Activated T-cell treated with anti-CD3 and anti-CD28 coated beads, Interleukin-2, amount 50 U/mL, for 24 hours (primary cell): ENCODE measurements at regions not wholly inside any gene's neighbourhood (a gene's known extent, or its start where the extent isn't known, plus 50 kb on each side); places are given as distances from the start of the nearest gene placed in this dataset.

Experiments used
- DNase-seq: peaks from one replicate; pipeline ENCODE4 v3.0.0-alpha.2; 2020
- H3K27ac Mint-ChIP-seq: 2 replicates; pipeline ENCODE4 v1.8.0; 2020; ENCODE audit warnings: mild to moderate bottlenecking, mixed read lengths
- H3K27me3 Mint-ChIP-seq: 2 replicates; pipeline ENCODE4 v1.8.0; 2020; ENCODE audit warnings: mixed read lengths
- H3K36me3 Mint-ChIP-seq: 2 replicates; pipeline ENCODE4 v1.8.0; 2020; ENCODE audit warnings: low read depth, mixed read lengths
- H3K4me1 Mint-ChIP-seq: 2 replicates; pipeline ENCODE4 v1.8.0; 2020; ENCODE audit warnings: low read depth, mixed read lengths
- H3K4me3 Mint-ChIP-seq: 2 replicates; pipeline ENCODE4 v1.8.0; 2020; ENCODE audit warnings: mild to moderate bottlenecking, moderate library complexity, mixed read lengths
- H3K9me3 Mint-ChIP-seq: 2 replicates; pipeline ENCODE4 v1.8.0; 2020; ENCODE audit warnings: mixed read lengths

DNA sequence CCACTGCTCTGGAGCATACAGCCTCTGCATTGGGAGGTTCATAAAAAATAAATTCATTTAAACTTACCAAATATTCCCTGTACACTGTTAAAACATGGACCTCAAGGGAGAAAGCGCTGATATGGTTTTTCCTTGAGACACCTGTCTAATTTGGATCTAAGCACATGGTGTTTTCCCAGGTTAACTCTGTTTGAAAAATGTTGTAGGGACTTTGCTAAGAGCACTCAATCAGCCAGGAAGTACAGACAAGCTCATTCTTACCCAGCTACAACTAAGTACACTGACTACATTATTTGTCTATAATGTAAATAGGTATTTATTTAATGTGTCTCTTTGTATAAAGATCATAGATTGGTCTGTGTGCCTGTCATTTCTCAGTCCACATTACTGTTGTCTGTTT lies 61.8 kb upstream of the BCAR3 start:
- Mint-ChIP-seq H3K4me1 (peaks cover 12% of the 10 kb centered on the region), H3K27ac (no peak overlapping the region), H3K4me3 (no peak overlapping the region), H3K27me3 (peaks cover 14% of the 10 kb centered on the region), H3K36me3 (no peaks in the 10 kb centered on the region), H3K9me3 (peaks cover 4% of the 10 kb centered on the region)
- no peak for DNase-seq

DNA sequence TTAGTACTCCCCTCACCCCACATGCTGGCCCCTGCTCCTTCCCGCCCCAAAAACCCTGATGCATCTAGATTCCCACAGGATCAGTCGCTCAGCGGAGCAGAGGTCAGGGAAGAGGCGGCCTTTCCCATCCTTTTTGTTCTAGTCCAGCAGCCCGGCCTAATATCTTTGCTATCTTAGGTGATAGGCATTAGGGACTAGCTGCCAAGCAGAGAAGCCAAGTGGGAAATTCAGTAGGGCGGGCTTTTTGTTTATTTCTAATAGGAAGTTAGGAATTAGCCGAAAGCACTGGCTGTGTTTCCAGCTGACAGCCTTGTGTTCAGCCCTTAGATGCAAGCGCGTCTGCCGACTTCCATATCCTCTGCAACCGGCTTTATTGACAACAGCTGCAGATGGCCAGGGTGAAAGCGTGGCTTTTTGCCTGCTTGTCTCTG lies 59.0 kb upstream of the BCAR3 start:
- H3K4me1 Mint-ChIP-seq = peaks cover 12% of the 10 kb centered on the region
- no peak for DNase-seq
- H3K4me3 Mint-ChIP-seq = no peak overlapping the region
- no peaks in the 10 kb centered on the region for H3K9me3 Mint-ChIP-seq
- H3K27ac Mint-ChIP-seq = no peak overlapping the region
- no peaks in the 10 kb centered on the region for H3K36me3 Mint-ChIP-seq
- H3K27me3 Mint-ChIP-seq = no peaks in the 10 kb centered on the region

GRCh38 chr1:93740157-93740556 lies 58.5 kb upstream of the BCAR3 start:
- Mint-ChIP-seq H3K27me3 (no peaks in the 10 kb centered on the region), H3K4me3 (no peak overlapping the region), H3K9me3 (no peaks in the 10 kb centered on the region), H3K27ac (no peak overlapping the region), H3K4me1 (peaks cover 9% of the 10 kb centered on the region), H3K36me3 (no peaks in the 10 kb centered on the region)
- DNase-seq = no peak

DNA sequence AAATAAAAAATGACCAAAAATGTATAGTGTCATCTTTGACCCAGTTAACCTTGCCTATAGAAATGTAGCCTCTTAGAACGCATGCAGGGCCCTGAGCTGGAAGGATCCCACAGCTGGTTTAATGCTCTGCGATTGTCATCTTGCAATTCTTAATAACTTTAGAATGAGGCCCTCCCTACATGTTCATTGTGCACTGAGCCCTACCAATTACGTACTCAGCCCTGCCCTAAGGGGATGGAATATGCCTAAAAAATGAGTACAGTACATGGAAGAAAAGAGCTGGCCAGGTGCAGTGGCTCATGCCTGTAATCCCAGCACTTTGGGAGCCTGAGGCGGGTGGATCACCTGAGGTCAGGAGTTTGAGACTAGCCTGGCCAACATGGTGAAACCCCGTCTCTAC lies 57.8 kb upstream of the BCAR3 start:
- Mint-ChIP-seq H3K36me3 (no peaks in the 10 kb centered on the region), H3K27me3 (no peaks in the 10 kb centered on the region), H3K4me3 (no peak overlapping the region), H3K9me3 (no peaks in the 10 kb centered on the region), H3K27ac (no peak overlapping the region), H3K4me1 (peaks cover 2% of the 10 kb centered on the region)
- DNase-seq = no peak

DNA sequence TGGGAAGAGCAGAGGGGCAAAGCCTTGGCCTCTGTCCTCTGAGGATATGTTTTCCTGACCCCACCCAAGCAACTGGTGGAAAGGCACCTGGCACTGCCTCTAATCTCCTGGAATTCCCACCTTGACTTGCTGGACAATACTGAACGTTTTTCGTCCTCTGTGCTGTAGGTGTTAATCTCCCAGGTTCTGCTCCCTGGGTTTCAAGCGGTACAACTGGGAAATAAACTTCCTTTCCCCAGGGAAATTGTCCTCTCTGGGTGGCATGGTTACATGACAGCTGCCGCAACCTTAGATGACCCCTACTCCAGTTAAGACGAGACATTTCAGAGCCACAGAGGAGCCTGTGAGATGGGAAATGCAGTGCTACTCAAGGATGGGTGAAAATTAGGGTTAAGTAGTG lies 57.3 kb upstream of the BCAR3 start:
- Mint-ChIP-seq H3K27me3 (no peaks in the 10 kb centered on the region), H3K9me3 (no peaks in the 10 kb centered on the region), H3K36me3 (no peaks in the 10 kb centered on the region), H3K4me1 (no peaks in the 10 kb centered on the region), H3K27ac (no peak overlapping the region), H3K4me3 (no peak overlapping the region)
- DNase-seq = no peak

DNA sequence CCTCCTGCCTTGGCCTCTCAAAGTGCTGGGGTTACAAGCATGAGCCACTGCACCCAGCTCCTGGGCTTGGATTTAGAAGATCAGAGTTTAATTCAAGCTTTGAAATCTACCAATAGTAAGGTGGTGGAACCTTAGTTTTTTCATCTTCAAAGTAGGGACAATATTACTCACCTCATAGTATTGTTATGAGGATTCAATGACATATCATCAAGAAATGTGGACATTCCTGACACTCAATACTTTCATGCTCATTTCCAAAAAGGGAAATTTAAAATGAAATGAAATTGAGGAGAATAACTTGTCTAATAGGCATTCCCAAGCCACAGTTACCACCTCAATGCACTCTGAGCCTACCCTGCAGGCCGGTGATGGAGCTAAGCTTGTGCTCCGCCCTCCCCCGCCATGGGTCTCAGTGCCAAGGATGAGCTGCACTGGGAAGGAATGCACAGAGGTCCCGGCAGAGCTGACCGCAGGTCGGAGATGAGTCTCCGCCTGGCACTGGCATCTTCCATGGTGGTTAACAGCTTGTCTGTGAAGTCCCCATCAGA lies 56.5 kb upstream of the BCAR3 start:
- no peaks in the 10 kb centered on the region for H3K36me3 Mint-ChIP-seq
- no peaks in the 10 kb centered on the region for H3K27me3 Mint-ChIP-seq
- DNase-seq = no peak
- H3K9me3 Mint-ChIP-seq = no peaks in the 10 kb centered on the region
- no peaks in the 10 kb centered on the region for H3K4me1 Mint-ChIP-seq
- H3K4me3 Mint-ChIP-seq = no peak overlapping the region
- no peak overlapping the region for H3K27ac Mint-ChIP-seq

DNA sequence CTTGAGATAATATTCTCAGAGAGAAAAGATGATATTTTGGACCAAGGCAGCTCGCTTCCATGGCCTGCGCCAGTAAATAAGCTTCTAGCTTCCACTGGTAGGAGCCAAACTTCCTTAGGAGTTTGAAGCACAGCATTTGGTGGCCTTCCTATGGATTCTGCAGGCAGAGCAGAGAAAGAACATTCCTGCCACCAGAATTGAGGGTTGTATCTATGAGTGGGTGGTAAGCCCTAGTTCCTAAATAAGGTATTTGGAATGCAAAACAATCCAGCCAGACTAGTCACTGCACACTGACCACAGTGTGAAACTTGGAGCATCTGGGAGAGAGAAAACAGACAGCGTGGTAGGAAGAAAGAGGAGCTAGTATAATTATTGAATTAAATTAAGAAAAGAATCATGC lies 54.1 kb upstream of the BCAR3 start:
- Mint-ChIP-seq H3K36me3 (no peaks in the 10 kb centered on the region), H3K9me3 (no peaks in the 10 kb centered on the region), H3K27ac (no peak overlapping the region), H3K4me1 (no peaks in the 10 kb centered on the region), H3K4me3 (no peak overlapping the region), H3K27me3 (no peaks in the 10 kb centered on the region)
- no peak for DNase-seq

DNA sequence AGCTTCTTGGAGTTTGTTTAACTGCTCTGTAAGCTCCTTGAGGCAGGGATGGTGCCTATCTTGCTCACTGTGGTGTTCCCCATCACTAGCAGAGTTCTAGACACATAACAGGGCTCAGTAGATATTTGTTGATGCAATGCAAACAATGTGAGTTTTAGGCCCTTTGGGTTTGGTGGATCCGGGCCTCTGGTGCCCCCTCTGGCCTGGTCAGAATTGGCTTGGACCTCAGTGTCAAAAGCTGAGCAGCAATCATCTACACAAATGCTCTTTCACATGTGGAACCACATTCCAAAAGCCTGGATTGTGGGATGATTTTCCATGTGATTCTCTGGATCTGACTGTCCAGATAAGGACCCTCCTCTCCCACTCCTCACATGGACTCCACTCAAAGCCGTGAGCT lies 53.4 kb upstream of the BCAR3 start:
- Mint-ChIP-seq H3K4me3 (no peak overlapping the region), H3K4me1 (no peaks in the 10 kb centered on the region), H3K27me3 (no peaks in the 10 kb centered on the region), H3K9me3 (no peaks in the 10 kb centered on the region), H3K27ac (no peak overlapping the region), H3K36me3 (no peaks in the 10 kb centered on the region)
- no peak for DNase-seq

DNA sequence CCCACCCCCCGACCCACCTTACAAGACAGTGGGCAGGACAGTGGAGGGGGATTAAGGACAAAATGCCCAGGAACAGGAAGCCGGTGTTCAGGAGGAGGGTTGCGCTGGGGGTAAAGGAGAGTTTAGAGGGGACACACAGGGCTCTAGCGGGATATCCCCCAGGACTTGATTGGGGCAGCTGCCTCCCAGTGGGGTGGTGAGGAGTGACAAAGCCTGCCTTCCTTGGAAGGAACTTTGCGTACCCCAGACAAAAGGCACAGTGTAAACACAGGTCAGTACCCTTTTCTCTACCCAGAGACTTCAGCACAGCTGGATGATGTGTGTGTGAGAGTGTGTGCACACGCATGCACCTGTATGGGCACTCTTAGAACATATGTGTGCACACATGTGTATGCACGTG lies 51.7 kb upstream of the BCAR3 start:
- Mint-ChIP-seq H3K27me3 (no peaks in the 10 kb centered on the region), H3K9me3 (no peaks in the 10 kb centered on the region), H3K36me3 (no peaks in the 10 kb centered on the region), H3K4me1 (no peaks in the 10 kb centered on the region), H3K27ac (no peak overlapping the region), H3K4me3 (no peak overlapping the region)
- DNase-seq = no peak

GRCh38 chr1:93732514-93732913 lies 50.9 kb upstream of the BCAR3 start:
- no peak for DNase-seq
- Mint-ChIP-seq H3K4me3 (no peak overlapping the region), H3K4me1 (no peaks in the 10 kb centered on the region), H3K9me3 (no peaks in the 10 kb centered on the region), H3K27ac (no peak overlapping the region), H3K36me3 (no peaks in the 10 kb centered on the region), H3K27me3 (no peaks in the 10 kb centered on the region)
